ENCODE measurements at regions not wholly inside any gene's neighbourhood (a gene's known extent, or its start where the extent isn't known, plus 50 kb on each side); places are given as distances from the start of the nearest gene placed in this dataset.
"Not testable (repeated sequence)": the region's sequence is repeated elsewhere in the genome, so short reads cannot be mapped to it uniquely, and the experiment has no call there.

GRCh38 chr6:134431421-134431859, 113.5 kb upstream of the SGK1 start:
- Mint-ChIP-seq H3K36me3 (no peaks in the 10 kb centered on the region), H3K27me3 (no peaks in the 10 kb centered on the region), H3K9me3 (no peaks in the 10 kb centered on the region), H3K27ac (no peak overlapping the region), H3K4me1 (ENCODE audit: low read depth) (peaks cover 20% of the 10 kb centered on the region), H3K4me3 (no peak overlapping the region)
- ChIA-PET POLR2A (no interaction called here), CTCF (no interaction called here)
- intact Hi-C loops (cut with micrococcal nuclease): no loop called here
- no peak for DNase-seq

- H3K27ac Mint-ChIP-seq: no peak overlapping the region
- CTCF ChIA-PET: interaction anchor here (1.1 to 1.2 kb wide), 2 partner anchors 7 to 452 kb away, joined by 3 read pairs; no protein-coding TSS in a partner anchor
- POLR2A ChIA-PET: no interaction called here
- H3K9me3 Mint-ChIP-seq: no peaks in the 10 kb centered on the region
- peaks cover 11% of the 10 kb centered on the region for H3K4me1 Mint-ChIP-seq (ENCODE audit: low read depth)
- no peaks in the 10 kb centered on the region for H3K27me3 Mint-ChIP-seq
- intact Hi-C loops (cut with micrococcal nuclease): no loop called here
- H3K4me3 Mint-ChIP-seq: no peak overlapping the region
- H3K36me3 Mint-ChIP-seq: no peaks in the 10 kb centered on the region
- no peak for DNase-seq
Observed at GRCh38 chr6:134429861-134430380, 112.0 kb upstream of the SGK1 start.

- POLR2A ChIA-PET: no interaction called here
- peaks cover 12% of the 10 kb centered on the region for H3K4me1 Mint-ChIP-seq (ENCODE audit: low read depth)
Observed at GRCh38 chr6:134427721-134428120, 109.8 kb upstream of the SGK1 start.

GRCh38 chr6:134426623-134427022, 108.7 kb upstream of the SGK1 start:
- Mint-ChIP-seq H3K27ac (no peak overlapping the region), H3K27me3 (no peaks in the 10 kb centered on the region), H3K9me3 (no peaks in the 10 kb centered on the region), H3K4me1 (ENCODE audit: low read depth) (peaks cover 12% of the 10 kb centered on the region), H3K36me3 (no peaks in the 10 kb centered on the region), H3K4me3 (no peak overlapping the region)
- ChIA-PET CTCF (interaction anchor here (0.5 kb wide), 1 partner anchor 452 kb away, joined by 3 read pairs; no protein-coding TSS in a partner anchor), POLR2A (no interaction called here)
- no peak for DNase-seq
- intact Hi-C loops (cut with micrococcal nuclease): no loop called here

More at GRCh38 chr6:134427721-134428120, 109.8 kb upstream of the SGK1 start:
- H3K36me3 Mint-ChIP-seq: no peaks in the 10 kb centered on the region
- H3K4me3 Mint-ChIP-seq: no peak overlapping the region
- CTCF ChIA-PET: interaction anchor here (0.6 kb wide), 1 partner anchor 154 kb away, joined by 3 read pairs; no protein-coding TSS in a partner anchor
- intact Hi-C loops (cut with micrococcal nuclease): no loop called here
- no peak for DNase-seq
- no peak overlapping the region for H3K27ac Mint-ChIP-seq
- H3K27me3 Mint-ChIP-seq: no peaks in the 10 kb centered on the region
- H3K9me3 Mint-ChIP-seq: no peaks in the 10 kb centered on the region

- H3K27ac Mint-ChIP-seq; H3K27me3 Mint-ChIP-seq; H3K4me3 Mint-ChIP-seq; H3K9me3 Mint-ChIP-seq; DNase-seq; POLR2A ChIA-PET; intact Hi-C loops (cut with micrococcal nuclease); H3K36me3 Mint-ChIP-seq: not testable (repeated sequence)
- peaks cover 12% of the 10 kb centered on the region for H3K4me1 Mint-ChIP-seq (ENCODE audit: low read depth)
- CTCF ChIA-PET: interaction anchor here (0.5 kb wide), 1 partner anchor 452 kb away, joined by 3 read pairs; no protein-coding TSS in a partner anchor
Observed at GRCh38 chr6:134425917-134426316, 108.0 kb upstream of the SGK1 start.

GRCh38 chr6:134425513-134425912, 107.6 kb upstream of the SGK1 start:
- Mint-ChIP-seq H3K27ac (no peak overlapping the region), H3K4me3 (no peak overlapping the region), H3K36me3 (no peaks in the 10 kb centered on the region), H3K4me1 (ENCODE audit: low read depth) (peaks cover 12% of the 10 kb centered on the region), H3K27me3 (no peaks in the 10 kb centered on the region), H3K9me3 (no peaks in the 10 kb centered on the region)
- no peak for DNase-seq
- ChIA-PET CTCF (no interaction called here), POLR2A (no interaction called here)
- intact Hi-C loops (cut with micrococcal nuclease): no loop called here

- intact Hi-C loops (cut with micrococcal nuclease): no loop called here
- H3K4me3 Mint-ChIP-seq: no peak overlapping the region
Observed at GRCh38 chr6:134424798-134425170, 106.9 kb upstream of the SGK1 start.

GRCh38 chr6:134424165-134424797, 106.4 kb upstream of the SGK1 start:
- Mint-ChIP-seq H3K4me1 (ENCODE audit: low read depth) (peaks cover 12% of the 10 kb centered on the region), H3K4me3 (no peak overlapping the region), H3K9me3 (no peaks in the 10 kb centered on the region), H3K36me3 (no peaks in the 10 kb centered on the region), H3K27ac (no peak overlapping the region), H3K27me3 (no peaks in the 10 kb centered on the region)
- POLR2A ChIA-PET: no interaction called here
- CTCF ChIA-PET: no interaction called here
- DNase-seq: no peak
- intact Hi-C loops (cut with micrococcal nuclease): no loop called here

More at GRCh38 chr6:134424798-134425170, 106.9 kb upstream of the SGK1 start:
- Mint-ChIP-seq H3K36me3 (no peaks in the 10 kb centered on the region), H3K4me1 (ENCODE audit: low read depth) (peaks cover 12% of the 10 kb centered on the region), H3K9me3 (no peaks in the 10 kb centered on the region), H3K27ac (no peak overlapping the region), H3K27me3 (no peaks in the 10 kb centered on the region)
- CTCF ChIA-PET: no interaction called here
- no peak for DNase-seq
- POLR2A ChIA-PET: no interaction called here

- intact Hi-C loops (cut with micrococcal nuclease): no loop called here
- CTCF ChIA-PET: no interaction called here
- POLR2A ChIA-PET: no interaction called here
- no peak for DNase-seq
- H3K27me3 Mint-ChIP-seq: no peaks in the 10 kb centered on the region
- no peak overlapping the region for H3K4me3 Mint-ChIP-seq
- no peak overlapping the region for H3K27ac Mint-ChIP-seq
- H3K9me3 Mint-ChIP-seq: no peaks in the 10 kb centered on the region
- H3K4me1 Mint-ChIP-seq (ENCODE audit: low read depth): peaks cover 12% of the 10 kb centered on the region
- H3K36me3 Mint-ChIP-seq: no peaks in the 10 kb centered on the region
Observed at GRCh38 chr6:134422426-134423231, 104.7 kb upstream of the SGK1 start.

GRCh38 chr6:134421501-134421900, 103.6 kb upstream of the SGK1 start:
- H3K9me3 Mint-ChIP-seq: no peaks in the 10 kb centered on the region
- H3K4me1 Mint-ChIP-seq (ENCODE audit: low read depth): peaks cover 12% of the 10 kb centered on the region
- CTCF ChIA-PET: no interaction called here
- no peaks in the 10 kb centered on the region for H3K27me3 Mint-ChIP-seq
- intact Hi-C loops (cut with micrococcal nuclease): no loop called here
- no peak for DNase-seq
- H3K4me3 Mint-ChIP-seq: no peak overlapping the region
- no peak overlapping the region for H3K27ac Mint-ChIP-seq
- no peaks in the 10 kb centered on the region for H3K36me3 Mint-ChIP-seq
- POLR2A ChIA-PET: no interaction called here

- Mint-ChIP-seq H3K9me3 (no peaks in the 10 kb centered on the region), H3K27ac (no peak overlapping the region), H3K4me1 (ENCODE audit: low read depth) (peaks cover 12% of the 10 kb centered on the region), H3K36me3 (no peaks in the 10 kb centered on the region), H3K27me3 (no peaks in the 10 kb centered on the region), H3K4me3 (no peak overlapping the region)
- ChIA-PET CTCF (no interaction called here), POLR2A (no interaction called here)
- no peak for DNase-seq
- intact Hi-C loops (cut with micrococcal nuclease): no loop called here
Observed at GRCh38 chr6:134420614-134421181, 102.8 kb upstream of the SGK1 start.

- Mint-ChIP-seq H3K27me3 (no peaks in the 10 kb centered on the region), H3K36me3 (no peaks in the 10 kb centered on the region), H3K4me3 (no peak overlapping the region), H3K27ac (no peak overlapping the region), H3K9me3 (no peaks in the 10 kb centered on the region), H3K4me1 (ENCODE audit: low read depth) (peaks cover 7% of the 10 kb centered on the region)
- POLR2A ChIA-PET: no interaction called here
- no peak for DNase-seq
- CTCF ChIA-PET: interaction anchor here (0.6 kb wide), 1 partner anchor 20 kb away, joined by 3 read pairs; no protein-coding TSS in a partner anchor
- intact Hi-C loops (cut with micrococcal nuclease): no loop called here
Observed at GRCh38 chr6:134419716-134420115, 101.8 kb upstream of the SGK1 start.
